KMS-11 (cell line): ENCODE measurements at regions not wholly inside any gene's neighbourhood (a gene's known extent, or its start where the extent isn't known, plus 50 kb on each side); places are given as distances from the start of the nearest gene placed in this dataset.
A peak's percentile ranks its signal among the peaks of the same experiment; 100 is the strongest.

Experiments used
- H2AFZ ChIP-seq: fragments of 200-600 bp; sonication (generic); 2 replicates; pipeline ENCODE4 v1.6.1; 2016; ENCODE audit warnings: antibody characterized with exemption, mixed run types, low read depth
- H3K27ac ChIP-seq: fragments of 200-600 bp; sonication (generic); 2 replicates; pipeline ENCODE4 v1.6.1; 2016; ENCODE audit warnings: mild to moderate bottlenecking, mixed run types
- H3K27me3 ChIP-seq: fragments of 200-600 bp; sonication (generic); 2 replicates; pipeline ENCODE4 v1.6.1; 2017; ENCODE audit warnings: mild to moderate bottlenecking, low read depth, mixed run types, moderate library complexity; ENCODE audit not compliant: insufficient read depth
- H3K36me3 ChIP-seq: fragments of 200-600 bp; sonication (generic); 2 replicates; pipeline ENCODE4 v1.6.1; 2017; ENCODE audit warnings: mild to moderate bottlenecking, mixed run types; ENCODE audit not compliant: insufficient read depth
- H3K4me1 ChIP-seq: fragments of 200-600 bp; sonication (generic); 2 replicates; pipeline ENCODE4 v1.6.1; 2016; ENCODE audit warnings: mild to moderate bottlenecking, low read depth, mixed run types; ENCODE audit not compliant: poor library complexity, severe bottlenecking
- H3K4me2 ChIP-seq: fragments of 200-600 bp; sonication (generic); 2 replicates; pipeline ENCODE4 v1.7.0; 2016; ENCODE audit warnings: mild to moderate bottlenecking, mixed run types
- H3K4me3 ChIP-seq: fragments of 200-600 bp; sonication (generic); IDR thresholded peaks from 2 replicates; pipeline ENCODE4 v1.6.1; 2017; ENCODE audit warnings: low read depth, low read length, mixed read lengths; ENCODE audit not compliant: insufficient read depth
- H3K79me2 ChIP-seq: fragments of 200-600 bp; sonication (generic); 2 replicates; pipeline ENCODE4 v1.6.1; 2016; ENCODE audit warnings: low read depth, mixed run types; ENCODE audit not compliant: insufficient read depth
- H3K9ac ChIP-seq: fragments of 200-600 bp; sonication (generic); 2 replicates; pipeline ENCODE4 v1.6.1; 2016; ENCODE audit warnings: mild to moderate bottlenecking, mixed run types
- H4K20me1 ChIP-seq: fragments of 200-600 bp; sonication (generic); 2 replicates; pipeline ENCODE4 v1.6.1; 2016; ENCODE audit warnings: mild to moderate bottlenecking, mixed run types; ENCODE audit not compliant: insufficient read depth
- TF ChIP-seq, protein P1 (sequence below): fragments of 200-600 bp; sonication (generic); conservative IDR thresholded peaks from 2 replicates; pipeline ENCODE4 v1.6.1; 2017; ENCODE audit warnings: low read depth, mild to moderate bottlenecking, antibody characterized with exemption, low read length, moderate library complexity, mixed read lengths

DNA sequence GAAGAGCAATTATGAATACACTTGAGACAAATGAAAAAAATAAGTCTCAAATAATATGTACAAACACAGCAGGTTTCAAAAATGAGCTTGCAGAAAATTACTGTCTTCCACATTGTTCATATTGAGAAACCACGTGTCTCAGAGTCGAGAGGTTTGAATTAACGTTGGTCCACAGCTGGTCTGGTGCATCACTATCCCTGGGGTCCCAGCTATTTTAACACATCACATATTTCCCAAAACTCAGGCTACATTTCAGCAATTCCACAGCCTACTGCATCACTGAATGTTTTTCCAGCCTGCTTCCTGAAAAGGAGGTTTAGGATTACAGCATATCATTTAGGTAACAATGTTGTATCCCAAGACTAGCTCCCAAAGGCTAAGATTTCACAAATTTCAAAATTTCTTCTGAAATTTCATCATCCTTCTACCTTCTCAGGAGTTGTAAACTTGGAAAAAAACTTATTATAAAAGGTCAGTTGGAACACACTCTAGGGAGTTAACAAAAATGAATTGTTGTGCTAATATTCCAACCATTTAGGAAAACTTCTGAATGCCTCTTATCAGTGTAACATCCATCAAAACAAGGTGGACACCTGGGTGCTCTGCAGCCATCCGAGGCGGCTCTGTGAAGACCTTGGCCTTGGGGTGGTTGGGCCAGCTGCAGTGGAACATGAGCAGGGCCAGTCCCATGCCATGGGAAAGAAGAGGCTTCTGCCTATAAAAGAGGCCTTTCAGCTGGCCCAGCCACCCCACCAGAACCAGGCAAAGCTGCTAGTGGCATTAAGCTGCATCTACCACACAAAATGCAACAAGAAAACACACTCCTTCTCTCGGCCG lies 198.1 kb upstream of the RBBP8 start:
- Histone ChIP-seq H3K4me1 (peaks cover 22% of the 10 kb centered on the region), H3K9ac (no peak overlapping the region), H2AFZ (no peak overlapping the region), H3K79me2 (no peaks in the 10 kb centered on the region), H3K27me3 (no peaks in the 10 kb centered on the region), H3K36me3 (no peaks in the 10 kb centered on the region), H3K27ac (no peak overlapping the region), H3K4me3 (no peak overlapping the region), H3K4me2 (no peak overlapping the region), H4K20me1 (no peaks in the 10 kb centered on the region)
- TF ChIP-seq, protein P1, sequence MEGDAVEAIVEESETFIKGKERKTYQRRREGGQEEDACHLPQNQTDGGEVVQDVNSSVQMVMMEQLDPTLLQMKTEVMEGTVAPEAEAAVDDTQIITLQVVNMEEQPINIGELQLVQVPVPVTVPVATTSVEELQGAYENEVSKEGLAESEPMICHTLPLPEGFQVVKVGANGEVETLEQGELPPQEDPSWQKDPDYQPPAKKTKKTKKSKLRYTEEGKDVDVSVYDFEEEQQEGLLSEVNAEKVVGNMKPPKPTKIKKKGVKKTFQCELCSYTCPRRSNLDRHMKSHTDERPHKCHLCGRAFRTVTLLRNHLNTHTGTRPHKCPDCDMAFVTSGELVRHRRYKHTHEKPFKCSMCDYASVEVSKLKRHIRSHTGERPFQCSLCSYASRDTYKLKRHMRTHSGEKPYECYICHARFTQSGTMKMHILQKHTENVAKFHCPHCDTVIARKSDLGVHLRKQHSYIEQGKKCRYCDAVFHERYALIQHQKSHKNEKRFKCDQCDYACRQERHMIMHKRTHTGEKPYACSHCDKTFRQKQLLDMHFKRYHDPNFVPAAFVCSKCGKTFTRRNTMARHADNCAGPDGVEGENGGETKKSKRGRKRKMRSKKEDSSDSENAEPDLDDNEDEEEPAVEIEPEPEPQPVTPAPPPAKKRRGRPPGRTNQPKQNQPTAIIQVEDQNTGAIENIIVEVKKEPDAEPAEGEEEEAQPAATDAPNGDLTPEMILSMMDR: no peak

DNA sequence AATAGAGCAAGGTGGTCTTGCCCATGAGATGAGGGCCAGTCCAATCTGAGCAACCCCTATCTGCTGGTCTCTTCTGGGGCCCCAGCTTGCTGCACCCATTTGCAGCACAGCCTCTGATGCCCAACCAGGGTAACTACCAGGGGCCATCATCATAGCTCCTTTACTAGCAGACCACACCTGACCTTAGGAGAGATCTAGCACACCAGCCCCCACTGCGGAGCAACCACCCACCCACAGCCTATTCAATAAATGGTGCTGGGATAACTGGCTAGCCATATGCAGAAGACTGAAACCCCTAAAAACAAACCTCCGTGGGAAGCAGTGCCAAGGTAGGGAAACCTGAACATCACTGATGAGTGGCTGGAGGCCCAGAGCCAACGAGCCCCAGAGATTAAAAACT lies 196.1 kb upstream of the RBBP8 start:
- Histone ChIP-seq H4K20me1 (no peaks in the 10 kb centered on the region), H2AFZ (no peak overlapping the region), H3K4me1 (peaks cover 39% of the 10 kb centered on the region), H3K27me3 (no peaks in the 10 kb centered on the region), H3K27ac (no peak overlapping the region), H3K4me3 (no peak overlapping the region), H3K9ac (no peak overlapping the region), H3K36me3 (no peaks in the 10 kb centered on the region), H3K4me2 (no peak overlapping the region), H3K79me2 (no peaks in the 10 kb centered on the region)
- TF ChIP-seq, protein P1: no peak

DNA sequence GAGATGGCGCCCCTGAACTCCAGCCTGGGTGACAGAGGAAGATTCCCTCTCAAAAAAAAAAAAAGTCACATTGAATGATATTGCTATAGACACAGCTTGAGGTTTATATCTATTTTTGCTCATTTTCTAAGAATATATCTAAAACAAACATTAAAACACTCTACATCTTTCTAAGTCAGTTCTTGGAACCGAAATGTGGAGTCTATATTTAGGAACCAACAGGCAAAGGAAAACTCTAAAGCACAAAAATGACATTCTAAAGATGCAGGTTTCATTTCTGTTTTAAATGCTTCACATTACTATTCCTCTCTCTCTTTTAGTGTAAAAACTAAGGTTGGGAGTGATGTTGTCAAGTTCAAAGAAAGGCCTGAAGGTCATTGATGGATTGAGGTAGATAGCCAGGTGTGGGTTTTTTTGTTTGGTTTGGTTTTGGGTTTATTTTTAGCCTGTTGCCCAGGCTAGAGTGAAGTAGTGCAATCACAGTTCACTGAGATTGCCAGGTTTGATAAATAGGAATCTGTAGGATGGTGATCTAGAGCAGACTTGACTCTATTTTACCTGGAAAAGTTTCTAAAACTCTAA lies 194.0 kb upstream of the RBBP8 start:
- no peak overlapping the region for H2AFZ ChIP-seq
- H3K9ac ChIP-seq: no peak overlapping the region
- H3K79me2 ChIP-seq: no peaks in the 10 kb centered on the region
- no peak overlapping the region for H3K4me3 ChIP-seq
- peak overlapping the region; percentile 36; the same call in 1 of the 2 replicates for H3K27ac ChIP-seq
- TF ChIP-seq, protein P1: no peak
- H3K4me2 ChIP-seq: peak overlapping the region; percentile 35
- no peaks in the 10 kb centered on the region for H3K27me3 ChIP-seq
- no peaks in the 10 kb centered on the region for H4K20me1 ChIP-seq
- H3K36me3 ChIP-seq: no peaks in the 10 kb centered on the region
- H3K4me1 ChIP-seq: peaks cover 39% of the 10 kb centered on the region

DNA sequence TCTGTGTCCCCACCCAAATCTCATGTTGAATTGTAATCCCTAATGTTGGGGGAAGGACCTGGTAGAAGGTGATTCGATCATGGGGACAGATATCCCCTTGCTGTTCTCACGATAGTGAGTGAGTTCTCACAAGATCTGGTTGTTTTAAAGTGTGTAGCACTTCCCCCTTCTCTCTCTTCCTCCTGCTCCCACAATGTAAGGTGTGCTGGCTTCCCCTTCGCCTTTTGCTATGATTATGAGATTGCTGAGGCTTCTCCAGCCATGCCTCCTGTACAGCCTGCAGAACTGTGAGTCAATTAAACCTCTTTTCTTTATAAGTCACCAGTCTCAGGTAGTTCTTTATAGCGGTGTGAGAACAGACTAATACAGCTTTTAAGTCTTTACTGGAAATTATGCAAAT lies 193.3 kb upstream of the RBBP8 start:
- Histone ChIP-seq H3K4me2 (peak overlapping the region; percentile 35), H3K9ac (no peak overlapping the region), H3K4me3 (no peak overlapping the region), H3K4me1 (peaks cover 39% of the 10 kb centered on the region), H2AFZ (no peak overlapping the region), H3K36me3 (no peaks in the 10 kb centered on the region), H3K27ac (peak overlapping the region; percentile 36; the same call in 1 of the 2 replicates), H4K20me1 (no peaks in the 10 kb centered on the region), H3K27me3 (no peaks in the 10 kb centered on the region), H3K79me2 (no peaks in the 10 kb centered on the region)
- TF ChIP-seq, protein P1: no peak
